ENCODE measurements at regions not wholly inside any gene's neighbourhood (a gene's known extent, or its start where the extent isn't known, plus 50 kb on each side); places are given as distances from the start of the nearest gene placed in this dataset.

DNA sequence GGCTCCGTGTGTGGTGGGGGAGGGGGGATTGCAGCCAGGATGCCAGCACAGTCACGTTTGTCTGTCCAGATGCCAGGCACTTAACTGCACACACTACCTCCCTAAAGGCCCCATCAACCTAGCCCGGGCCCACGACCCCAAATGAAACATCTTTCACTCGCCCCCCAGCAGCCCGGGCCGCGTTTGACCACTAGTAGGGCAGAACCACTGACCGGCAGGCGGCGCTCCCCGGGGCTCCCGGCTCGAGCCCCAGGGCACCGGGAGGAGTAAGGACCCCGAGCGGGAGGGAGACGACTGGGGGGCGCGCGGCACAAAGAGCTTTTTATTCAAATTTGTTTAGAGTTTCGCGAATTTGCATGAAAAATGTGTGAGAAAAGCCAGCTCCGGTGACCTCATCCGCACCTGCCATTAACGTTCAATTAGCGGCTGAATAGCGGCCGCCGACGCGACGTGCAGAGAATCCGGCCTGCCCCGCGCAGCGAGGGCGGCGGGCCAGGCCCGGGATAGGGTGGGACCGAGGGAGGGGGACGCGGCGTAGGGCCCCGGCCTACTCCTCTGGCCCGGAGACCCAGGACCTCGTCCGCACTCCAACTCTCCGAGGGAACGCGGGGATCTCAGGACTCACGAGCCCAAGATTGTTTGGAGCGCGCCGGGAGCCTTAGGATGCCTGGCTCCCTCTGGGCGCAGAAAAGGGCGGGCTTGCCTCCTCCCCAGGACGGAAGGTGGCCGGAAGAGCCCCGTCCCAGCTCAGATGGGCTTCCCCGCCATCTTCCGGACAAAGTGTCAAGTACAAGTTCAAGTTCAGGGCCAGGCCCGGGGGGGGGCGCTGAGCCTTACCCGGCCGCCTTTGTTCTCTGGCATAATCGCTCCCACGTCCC is 64.9 kb upstream of the POLG start:
- DNase-seq, result no peak

GRCh38 chr15:89398896-89399237 is 64.2 kb upstream of the POLG start:
- DNase-seq, result no peak

DNA sequence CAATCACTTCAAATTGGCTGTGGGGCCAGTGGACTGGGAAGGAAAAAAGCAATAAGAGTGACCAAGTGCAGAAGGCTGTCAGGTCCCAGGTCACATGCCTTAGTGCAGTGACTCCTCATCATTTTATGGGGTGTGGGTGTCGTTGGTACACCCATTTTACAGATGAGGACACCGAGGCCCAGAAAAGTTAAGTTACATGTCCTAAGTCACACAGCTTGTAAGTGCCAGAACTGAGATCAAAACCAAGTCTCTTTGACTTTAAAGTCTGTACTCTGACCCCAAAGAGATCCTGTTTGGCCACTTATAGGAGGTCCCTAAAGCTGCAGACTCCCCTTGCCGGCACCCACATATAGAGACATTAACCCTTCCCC is 63.0 kb upstream of the POLG start:
- DNase-seq, result no peak

DNA sequence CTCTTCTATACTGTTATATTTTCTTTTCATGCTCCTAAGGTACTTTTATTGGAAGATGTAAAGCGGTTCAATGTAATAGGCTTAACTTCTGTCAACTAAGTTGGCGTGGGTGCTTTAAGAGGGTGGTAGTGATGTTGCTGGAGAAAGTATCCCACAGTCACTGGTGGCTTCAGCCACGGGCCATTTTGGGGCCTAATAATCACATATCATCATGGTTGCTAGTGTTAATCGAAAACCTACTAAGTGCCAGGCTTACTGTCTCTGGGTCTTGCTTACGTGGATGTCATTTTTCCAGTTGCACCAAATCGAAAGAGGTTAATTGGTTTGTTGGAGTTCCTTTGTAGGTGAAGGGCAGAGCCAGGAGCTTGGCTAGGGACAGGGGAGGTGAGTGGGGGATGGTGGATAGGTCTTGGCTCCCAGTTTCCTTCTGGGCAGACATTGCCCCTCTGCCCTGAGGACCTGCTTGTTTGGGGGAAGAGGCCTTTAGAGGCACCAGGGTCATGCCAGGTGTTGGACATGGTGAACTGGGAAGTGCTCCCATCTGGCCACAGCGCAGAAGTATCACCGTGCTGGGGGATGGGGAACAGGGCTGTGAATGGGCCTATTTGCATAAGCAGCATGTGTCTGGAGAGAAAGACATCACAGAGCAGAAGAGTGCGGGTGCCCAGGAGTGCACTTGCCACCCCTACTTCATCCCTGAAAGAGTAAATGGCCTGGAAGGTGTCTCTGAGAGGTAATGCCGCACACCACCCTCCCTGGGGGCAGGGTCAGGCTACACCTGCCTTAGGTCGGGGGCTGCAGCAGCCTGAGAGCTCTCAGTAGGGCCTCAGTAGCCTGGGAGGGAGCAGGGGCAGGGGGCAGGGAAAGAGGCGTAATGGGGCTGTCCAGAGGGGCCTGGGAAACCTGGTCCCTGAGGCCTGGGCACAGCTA is 62.4 kb upstream of the POLG start:
- no peak for DNase-seq

- DNase-seq, result no peak
These were observed 61.4 kb upstream of the POLG start for GRCh38 chr15:89395996-89396395.

DNA sequence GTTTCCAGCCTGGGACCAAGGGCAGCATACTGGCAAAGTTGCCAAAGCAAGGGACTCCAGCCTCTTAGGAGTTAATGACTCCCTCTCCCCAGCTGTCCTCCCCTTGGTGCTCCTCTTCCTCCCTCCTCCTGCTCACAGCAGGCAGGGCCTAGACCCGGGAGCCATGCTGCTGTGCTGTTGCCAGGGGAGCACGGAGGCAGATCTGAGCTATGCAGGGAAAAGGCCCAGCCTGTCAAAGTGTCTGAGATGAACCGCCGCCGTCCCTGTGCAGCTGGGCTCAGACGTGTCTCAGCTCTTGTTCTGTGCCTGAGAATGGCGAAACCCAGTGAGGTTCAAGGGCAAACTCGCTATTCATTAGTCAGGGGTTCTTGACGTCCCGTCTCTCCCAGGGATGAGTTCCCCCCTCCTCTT is 60.8 kb upstream of the POLG start:
- no peak for DNase-seq

- DNase-seq, result no peak
These were observed 60.4 kb upstream of the POLG start for GRCh38 chr15:89395031-89395430.

DNA sequence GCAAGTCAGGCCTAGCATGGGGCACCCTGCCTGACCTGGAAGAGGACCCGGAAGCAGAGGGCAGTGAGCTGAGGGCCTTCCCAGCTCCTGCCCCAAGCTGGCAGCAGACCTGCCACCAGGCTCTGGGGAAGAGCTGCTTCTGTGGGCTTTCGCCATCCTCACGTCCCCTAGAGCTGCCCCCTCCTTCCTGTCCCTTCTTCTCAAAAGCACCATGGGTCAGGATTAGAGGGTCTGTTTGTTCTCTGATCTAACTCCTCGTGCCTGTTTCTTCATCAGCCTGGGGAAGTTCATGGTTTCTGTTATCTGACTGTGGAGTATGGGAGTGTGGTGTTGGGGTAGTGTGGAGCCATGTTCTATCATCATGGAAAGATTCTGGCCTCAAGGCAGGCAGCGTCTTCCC is 58.4 kb upstream of the POLG start:
- no peak for DNase-seq

DNA sequence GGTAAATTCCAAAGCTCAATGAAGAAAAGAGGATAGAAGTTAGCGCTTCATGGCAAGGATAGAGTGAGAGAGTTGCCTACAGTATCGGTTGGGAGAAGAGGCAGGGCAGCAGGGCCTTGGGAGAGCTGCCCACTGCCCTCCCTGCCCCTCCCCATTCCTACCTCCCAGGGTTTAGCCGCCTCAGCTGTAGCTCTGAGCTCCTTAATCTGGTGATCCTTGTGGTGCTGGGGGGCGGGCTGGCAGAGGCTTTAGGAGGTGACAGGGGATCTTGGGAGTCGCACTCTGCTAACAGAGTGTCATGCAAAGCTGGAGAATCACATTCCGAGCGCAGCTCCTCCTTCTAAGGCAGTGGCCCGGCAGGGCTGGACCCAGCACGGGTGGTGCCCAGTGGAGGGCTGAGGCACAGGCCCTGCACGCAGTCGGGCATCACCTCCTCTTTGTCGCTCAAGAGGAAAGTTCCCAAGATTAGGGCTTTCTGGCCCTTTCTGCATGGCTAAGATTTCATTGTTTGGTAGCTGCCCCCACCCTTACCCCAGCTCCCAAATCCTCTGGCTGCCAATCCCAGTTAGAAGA is 57.1 kb upstream of the POLG start:
- DNase-seq, result no peak

DNA sequence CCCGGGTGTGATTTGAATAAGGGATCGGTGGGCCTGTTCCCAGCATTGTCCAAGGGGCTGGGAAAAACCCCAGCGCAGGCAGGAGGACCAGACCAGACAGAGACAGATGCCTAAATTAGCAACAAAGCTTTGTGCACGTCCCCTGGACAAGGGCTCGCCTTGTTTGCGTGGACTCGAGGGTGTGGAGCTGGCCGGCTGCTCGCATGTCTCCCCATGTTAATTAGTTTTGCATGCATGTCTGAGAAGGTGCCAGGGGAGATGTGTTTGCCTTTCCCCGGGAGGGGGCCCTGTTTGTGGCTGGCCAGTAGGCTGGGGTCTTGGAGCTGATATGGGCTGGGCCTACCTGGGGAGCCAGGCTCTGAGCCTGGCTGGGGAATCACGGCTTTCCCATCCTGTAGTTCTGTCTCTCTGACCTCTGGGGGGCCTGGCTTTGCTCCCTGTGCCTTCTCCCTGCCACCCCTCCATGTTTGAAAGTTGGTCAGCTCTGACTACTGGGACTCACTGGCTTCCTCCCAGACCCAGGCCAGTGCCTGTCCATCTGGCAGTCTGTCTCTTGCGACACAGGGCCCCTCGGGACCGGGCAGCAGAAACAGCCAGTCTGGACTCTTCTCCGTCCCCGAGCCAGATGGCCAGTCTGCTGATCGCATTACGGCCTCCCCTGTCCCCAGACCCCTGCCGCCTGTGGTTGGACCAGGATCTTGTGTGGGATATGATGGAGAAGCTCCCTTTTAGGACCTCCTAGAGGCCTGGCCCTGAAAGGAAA is 55.4 kb upstream of the POLG start:
- DNase-seq, result no peak

DNA sequence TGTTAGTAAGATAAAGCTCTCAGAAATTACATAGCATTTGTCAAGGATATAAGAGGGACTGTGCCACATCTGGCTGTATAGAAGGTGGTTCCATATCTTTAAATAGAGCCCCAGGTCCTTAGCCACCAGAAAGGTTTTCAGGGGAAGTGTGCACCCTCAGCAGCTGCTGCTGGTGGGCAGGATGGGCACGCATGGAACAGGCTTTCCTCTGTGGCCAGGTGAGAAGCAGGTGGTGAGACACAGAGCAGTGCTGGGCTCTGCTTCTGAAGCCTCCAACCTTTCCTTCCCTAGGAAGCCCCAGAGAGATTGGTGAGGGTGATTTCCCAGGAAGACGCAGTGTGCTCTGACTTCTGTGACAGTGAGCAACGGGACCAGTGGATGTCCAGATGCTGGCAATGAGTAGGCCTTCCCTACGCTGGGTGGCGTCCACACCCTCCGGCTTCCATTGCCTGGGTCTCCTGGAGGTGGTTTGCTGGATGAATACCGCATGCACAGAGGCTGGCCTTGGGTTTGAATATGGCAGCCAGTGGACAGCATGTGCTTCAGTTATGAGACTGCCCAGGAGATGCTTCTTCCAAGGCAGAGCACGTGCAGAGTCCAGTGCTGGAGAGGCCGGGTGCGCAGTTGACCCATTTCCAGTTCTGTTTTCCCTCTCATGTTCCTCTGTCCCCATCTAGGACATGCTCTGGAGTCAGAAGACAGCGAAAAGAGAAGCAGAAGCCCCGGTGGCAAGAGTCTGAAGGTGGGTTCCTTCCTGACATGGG is 52.7 kb upstream of the POLG start:
- no peak for DNase-seq

- no peak for DNase-seq
These were observed 51.1 kb upstream of the POLG start for GRCh38 chr15:89385596-89386331.

Data from fibroblast of skin of right quadriceps (primary cell).